Midbrain (tissue), 1 donor: ENCODE measurements at regions not wholly inside any gene's neighbourhood (a gene's known extent, or its start where the extent isn't known, plus 50 kb on each side); places are given as distances from the start of the nearest gene placed in this dataset.

ENCODE experiments used
- DNase-seq: peaks from one replicate; lab custom pipeline; 2025; lab: John Stamatoyannopoulos, UW

GRCh38 chr7:18201350-18201749 is 173.7 kb upstream of the PRPS1L1 start:
- DNase-seq = no peak

- DNase-seq = no peak
Measured at GRCh38 chr7:18202315-18203045, 174.8 kb upstream of the PRPS1L1 start.

GRCh38 chr7:18206331-18206730 is 178.7 kb upstream of the PRPS1L1 start:
- DNase-seq = no peak

GRCh38 chr7:18208921-18209320 is 181.3 kb upstream of the PRPS1L1 start:
- DNase-seq = no peak

- DNase-seq = no peak
Measured at GRCh38 chr7:18210377-18210776, 182.7 kb upstream of the PRPS1L1 start.

GRCh38 chr7:18210788-18211187 is 183.1 kb upstream of the PRPS1L1 start:
- DNase-seq = no peak

GRCh38 chr7:18212308-18212707 is 184.7 kb upstream of the PRPS1L1 start:
- DNase-seq = no peak

- no peak for DNase-seq
Measured at GRCh38 chr7:18212758-18213157, 185.1 kb upstream of the PRPS1L1 start.

GRCh38 chr7:18213652-18214051 is 186.0 kb upstream of the PRPS1L1 start:
- DNase-seq = no peak

- no peak for DNase-seq
Measured at GRCh38 chr7:18216270-18216669, 188.6 kb upstream of the PRPS1L1 start.

- no peak for DNase-seq
Measured at GRCh38 chr7:18221377-18222293, 194.0 kb upstream of the PRPS1L1 start.

- DNase-seq = no peak
Measured at GRCh38 chr7:18222636-18223035, 195.0 kb upstream of the PRPS1L1 start.

GRCh38 chr7:18224138-18224537 is 196.5 kb upstream of the PRPS1L1 start:
- DNase-seq = no peak

GRCh38 chr7:18225067-18225466 is 197.4 kb upstream of the PRPS1L1 start:
- peak; percentile 24 for DNase-seq

- no peak for DNase-seq
Measured at GRCh38 chr7:18226598-18226997, 199.0 kb upstream of the PRPS1L1 start.

- no peak for DNase-seq
Measured at GRCh38 chr7:18228686-18229085, 201.0 kb upstream of the PRPS1L1 start.

GRCh38 chr7:18230271-18230670 is 202.6 kb upstream of the PRPS1L1 start:
- DNase-seq = no peak

- no peak for DNase-seq
Measured at GRCh38 chr7:18231854-18232253, 204.2 kb upstream of the PRPS1L1 start.

GRCh38 chr7:18234519-18234918 is 206.9 kb upstream of the PRPS1L1 start:
- DNase-seq = no peak

GRCh38 chr7:18235819-18236218 is 208.2 kb upstream of the PRPS1L1 start:
- DNase-seq = no peak

GRCh38 chr7:18239212-18239611 is 211.6 kb upstream of the PRPS1L1 start:
- no peak for DNase-seq

- no peak for DNase-seq
Measured at GRCh38 chr7:18241543-18242231, 214.0 kb upstream of the PRPS1L1 start.

GRCh38 chr7:18243731-18244130 is 216.1 kb upstream of the PRPS1L1 start:
- no peak for DNase-seq
